SK-N-SH (cell line): ENCODE measurements at regions not wholly inside any gene's neighbourhood (a gene's known extent, or its start where the extent isn't known, plus 50 kb on each side); places are given as distances from the start of the nearest gene placed in this dataset.

ENCODE experiments used
- CTCF ChIA-PET: fragments of 300-600, 350-600 bp; formaldehyde crosslinking; extraction: SDS; loops from one replicate; lab custom pipeline; 2021; lab: Yijun Ruan, JAX
- POLR2A ChIA-PET: fragments of 350-600 bp; sonication (Branson Sonifier 250); formaldehyde crosslinking; extraction: SDS; loops from one replicate; lab custom pipeline; 2020; ENCODE audit warnings: antibody characterized with exemption, inconsistent platforms; lab: Yijun Ruan, JAX
- DNase-seq: peaks from one replicate; pipeline ENCODE4 v3.0.0; 2012
- H2AFZ ChIP-seq: fragments of 200-600 bp; sonication (generic); 2 replicates; pipeline ENCODE4 v1.8.1; 2016; ENCODE audit warnings: antibody characterized with exemption, mild to moderate bottlenecking, low read depth
- H3F3A ChIP-seq: fragments of 200-600 bp; sonication (generic); replicated peaks from 2 replicates; pipeline ENCODE3; 2016; ENCODE audit warnings: antibody characterized with exemption, mild to moderate bottlenecking; ENCODE audit not compliant: insufficient read depth
- H3K27ac ChIP-seq, 2 experiments: fragments of 200-500 bp in 1 of 2; fragments of 200-600 bp in 1 of 2; sonication (Bioruptor generic) in 1 of 2; sonication (generic), shearing (Covaris generic) in 1 of 2; 2 replicates each; pipeline versions ENCODE4 v1.5.1 to v1.6.1; 2014 to 2016; ENCODE audit warnings: low read depth in 2 of 2, inconsistent platforms in 1 of 2, low read length in 1 of 2, mild to moderate bottlenecking in 1 of 2, mixed read lengths in 1 of 2
- H3K27me3 ChIP-seq: fragments of 200-600 bp; sonication (generic), shearing (Covaris generic); 2 replicates; pipeline ENCODE4 v1.6.1; 2016; ENCODE audit warnings: mixed run types; ENCODE audit not compliant: insufficient read depth
- H3K36me3 ChIP-seq, 2 experiments: fragments of 200-500 bp in 1 of 2; fragments of 200-600 bp in 1 of 2; sonication (Bioruptor generic) in 1 of 2; sonication (generic) in 1 of 2; replicated peaks in 1 of 2; 2 replicates each; pipeline versions ENCODE3 to v1.5.1; 2014 to 2016; ENCODE audit warnings: low read length in 1 of 2, mild to moderate bottlenecking in 1 of 2; ENCODE audit not compliant: insufficient read depth in 2 of 2, control insufficient read depth in 1 of 2
- H3K4me1 ChIP-seq, 2 experiments: fragments of 200-500 bp in 1 of 2; fragments of 200-600 bp in 1 of 2; sonication (Bioruptor generic) in 1 of 2; sonication (generic), shearing (Covaris generic) in 1 of 2; 2 replicates each; pipeline versions ENCODE4 v1.5.1 to v1.6.1; 2014 to 2016; ENCODE audit warnings: low read depth in 1 of 2, low read length in 1 of 2, mixed run types in 1 of 2; ENCODE audit not compliant: insufficient read depth in 2 of 2, control insufficient read depth in 1 of 2
- H3K4me2 ChIP-seq: fragments of 200-600 bp; sonication (generic), shearing (Covaris generic); 2 replicates; pipeline ENCODE4 v1.6.1; 2017; ENCODE audit warnings: mixed run types
- H3K4me3 ChIP-seq, 2 experiments: fragments of 200-500 bp in 1 of 2; fragments of 200-600 bp in 1 of 2; sonication (Bioruptor generic) in 1 of 2; sonication (generic), shearing (Covaris generic) in 1 of 2; 2 replicates each; pipeline versions ENCODE4 v1.5.1 to v1.8.1; 2014 to 2016; ENCODE audit warnings: low read depth in 2 of 2, inconsistent platforms in 1 of 2, low read length in 1 of 2, mild to moderate bottlenecking in 1 of 2, mixed read lengths in 1 of 2, moderate library complexity in 1 of 2
- H3K79me2 ChIP-seq: fragments of 200-600 bp; sonication (generic); 2 replicates; pipeline ENCODE4 v1.8.1; 2017; ENCODE audit warnings: mild to moderate bottlenecking; ENCODE audit not compliant: insufficient read depth
- H3K9ac ChIP-seq: fragments of 200-600 bp; sonication (generic); 2 replicates; pipeline ENCODE4 v1.6.1; 2017; ENCODE audit warnings: mixed run types
- H3K9me2 ChIP-seq: fragments of 200-600 bp; sonication (generic); 2 replicates; pipeline ENCODE4 v1.6.1; 2017; ENCODE audit warnings: mixed run types
- H3K9me3 ChIP-seq: fragments of 200-600 bp; sonication (generic); 2 replicates; pipeline ENCODE4 v1.6.1; 2017; ENCODE audit warnings: mixed run types, mild to moderate bottlenecking, moderate library complexity
- H4K20me1 ChIP-seq: fragments of 200-600 bp; sonication (generic); 2 replicates; pipeline ENCODE4 v1.6.1; 2017; ENCODE audit warnings: mild to moderate bottlenecking, mixed run types; ENCODE audit not compliant: insufficient read depth
- CHD2 ChIP-seq: fragments of 150-350 bp; IDR thresholded peaks from 2 replicates; pipeline ENCODE4 v1.6.1; 2018; ENCODE audit warnings: low read length; ENCODE audit not compliant: partially characterized antibody
- CTCF ChIP-seq: fragments of 200-600 bp; sonication (generic); IDR thresholded peaks from 2 replicates; pipeline ENCODE4 v1.6.1; 2017; ENCODE audit warnings: antibody characterized with exemption, mild to moderate bottlenecking, moderate library complexity
- ELF1 ChIP-seq: IDR thresholded peaks from 2 replicates; pipeline ENCODE4 v1.4.0; 2012
- EZH2phosphoT487 ChIP-seq: fragments of 200-600 bp; sonication (generic); IDR thresholded peaks from 2 replicates; pipeline ENCODE4 v1.6.1; 2017; ENCODE audit warnings: low read depth, mixed run types, mild to moderate bottlenecking, antibody characterized with exemption, moderate library complexity, borderline replicate concordance
- FOXJ3 ChIP-seq: sonication (generic); formaldehyde crosslinking; IDR thresholded peaks from 2 replicates; pipeline ENCODE4 v1.5.1; 2020; ENCODE audit warnings: mild to moderate bottlenecking, missing genetic modification reagents
- GABPA ChIP-seq: IDR thresholded peaks from 2 replicates; pipeline ENCODE4 v1.4.0; 2012; ENCODE audit warnings: low read depth, mild to moderate bottlenecking
- GATA2 ChIP-seq: sonication (generic); formaldehyde crosslinking; IDR thresholded peaks from 2 replicates; pipeline ENCODE4 v1.5.0; 2020; ENCODE audit warnings: mild to moderate bottlenecking, missing genetic modification reagents
- MAX ChIP-seq: IDR thresholded peaks from 2 replicates; pipeline ENCODE4 v1.4.0; 2012; ENCODE audit warnings: low read depth
- MEF2A ChIP-seq: IDR thresholded peaks from 2 replicates; pipeline ENCODE4 v1.4.0; 2012; ENCODE audit warnings: low read depth, borderline replicate concordance
- RAD21 ChIP-seq: IDR thresholded peaks from 2 replicates; pipeline ENCODE4 v1.6.1; 2012; ENCODE audit warnings: mild to moderate bottlenecking, low read length
- REST ChIP-seq: IDR thresholded peaks from 2 replicates; pipeline ENCODE4 v1.6.1; 2012; ENCODE audit warnings: mild to moderate bottlenecking, low read depth, low read length, moderate library complexity
- SMC3 ChIP-seq: IDR thresholded peaks from 2 replicates; pipeline ENCODE4 v1.6.1; 2012; ENCODE audit warnings: low read depth, low read length, improper control_type of control experiment
- TCF12 ChIP-seq: IDR thresholded peaks from 2 replicates; pipeline ENCODE4 v1.4.0; 2012
- TEAD4 ChIP-seq: IDR thresholded peaks from 2 replicates; pipeline ENCODE4 v1.4.0; 2012; ENCODE audit warnings: mild to moderate bottlenecking, borderline replicate concordance; ENCODE audit not compliant: insufficient read depth
- USF1 ChIP-seq: IDR thresholded peaks from 2 replicates; pipeline ENCODE4 v1.4.0; 2012; ENCODE audit warnings: low read depth, borderline replicate concordance
- YY1 ChIP-seq: IDR thresholded peaks from 2 replicates; pipeline ENCODE4 v1.4.0; 2012; ENCODE audit warnings: low read depth, mild to moderate bottlenecking
- ZBTB33 ChIP-seq: IDR thresholded peaks from 2 replicates; pipeline ENCODE4 v1.4.0; 2012; ENCODE audit warnings: low read depth, borderline replicate concordance
- WGBS: methylation state at CpG from one replicate; pipeline ENCODE4 v1.1.6; 2017; ENCODE audit warnings: low lambda C conversion rate; 5-methylcytosine and 5-hydroxymethylcytosine counted together

- Histone ChIP-seq H3K4me1 (no peaks in the 10 kb centered on the region), H3K9ac (no peak overlapping the region), H3K36me3 (no peaks in the 10 kb centered on the region), H3K9me2 (no peaks in the 10 kb centered on the region), H3K4me2 (no peak overlapping the region), H3K9me3 (no peaks in the 10 kb centered on the region), H3K79me2 (no peaks in the 10 kb centered on the region), H3K4me3 (no peak overlapping the region), H3K27ac (no peak overlapping the region), H3K27me3 (no peaks in the 10 kb centered on the region), H2AFZ (no peak overlapping the region), H3F3A (no peaks in the 10 kb centered on the region), H4K20me1 (no peaks in the 10 kb centered on the region)
- no peak for DNase-seq
- TF ChIP-seq GABPA, result no peak
- TF ChIP-seq MAX, result no peak
- TF ChIP-seq CHD2, result no peak
- TF ChIP-seq ZBTB33, result no peak
- no peak for TF ChIP-seq USF1
- TF ChIP-seq MEF2A, result no peak
- no peak for TF ChIP-seq RAD21
- TF ChIP-seq GATA2, result no peak
- no peak for TF ChIP-seq SMC3
- no peak for TF ChIP-seq FOXJ3
- TF ChIP-seq CTCF, result no peak
- no peak for TF ChIP-seq TEAD4
- no peak for TF ChIP-seq ELF1
- TF ChIP-seq TCF12, result no peak
- TF ChIP-seq YY1, result no peak
- no peak for TF ChIP-seq EZH2phosphoT487
- no peak for TF ChIP-seq REST
- ChIA-PET POLR2A (no interaction called here), CTCF (no interaction called here)
- 43% methylated on average over 2 of the region's 2 CpGs for WGBS
Observed at GRCh38 chr5:155926766-155927165, 400.2 kb upstream of the SGCD start.
